DMS79 treated with DMSO at 0.1 percent for 48 hours (cell line): ENCODE measurements at regions not wholly inside any gene's neighbourhood (a gene's known extent, or its start where the extent isn't known, plus 50 kb on each side); places are given as distances from the start of the nearest gene placed in this dataset.
"Not testable (repeated sequence)": the region's sequence is repeated elsewhere in the genome, so short reads cannot be mapped to it uniquely, and the experiment has no call there.

Experiments
- DNase-seq: peaks from one replicate; lab custom pipeline; 2025; lab: John Stamatoyannopoulos, UW

DNA sequence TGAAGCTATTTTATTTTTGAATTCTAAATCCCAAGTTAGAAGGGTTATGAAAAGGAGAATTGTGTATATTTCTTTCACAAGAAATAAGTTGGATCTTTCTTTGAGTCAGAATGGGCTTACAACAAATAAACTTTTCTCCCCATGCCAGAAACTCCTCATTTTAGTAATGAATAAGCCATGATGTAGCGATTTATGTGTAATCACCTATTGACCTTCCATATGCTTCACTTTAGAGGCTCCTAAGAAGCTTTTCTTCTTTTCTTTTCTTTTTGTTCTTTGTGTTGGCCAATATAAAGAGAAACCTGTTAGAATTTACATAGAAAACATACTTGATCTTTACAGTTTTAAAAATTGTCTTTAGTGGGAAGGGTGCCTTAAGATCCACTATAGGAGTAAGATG, 370.2 kb downstream of the UTRN start:
- no peak for DNase-seq

DNA sequence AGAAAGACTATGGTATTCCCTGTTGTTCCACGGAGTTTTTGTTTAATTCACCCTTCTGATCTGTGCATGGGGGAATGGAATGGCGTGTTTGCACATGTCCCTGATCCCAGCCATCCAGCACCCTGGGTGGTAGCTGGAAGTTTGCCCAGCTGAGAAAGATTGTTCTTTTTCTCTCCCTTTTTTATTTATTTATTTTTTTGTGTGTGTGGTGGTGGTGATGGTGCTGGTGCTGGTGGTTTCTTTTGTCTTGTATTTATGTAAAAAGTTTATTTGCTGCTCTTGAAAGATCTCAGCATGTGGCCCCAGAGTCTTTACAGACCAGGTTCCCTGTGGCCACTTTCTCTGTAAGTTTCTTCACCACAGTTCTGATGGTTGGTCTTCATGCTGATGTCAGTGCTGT, 372.6 kb downstream of the UTRN start:
- no peak for DNase-seq

DNA sequence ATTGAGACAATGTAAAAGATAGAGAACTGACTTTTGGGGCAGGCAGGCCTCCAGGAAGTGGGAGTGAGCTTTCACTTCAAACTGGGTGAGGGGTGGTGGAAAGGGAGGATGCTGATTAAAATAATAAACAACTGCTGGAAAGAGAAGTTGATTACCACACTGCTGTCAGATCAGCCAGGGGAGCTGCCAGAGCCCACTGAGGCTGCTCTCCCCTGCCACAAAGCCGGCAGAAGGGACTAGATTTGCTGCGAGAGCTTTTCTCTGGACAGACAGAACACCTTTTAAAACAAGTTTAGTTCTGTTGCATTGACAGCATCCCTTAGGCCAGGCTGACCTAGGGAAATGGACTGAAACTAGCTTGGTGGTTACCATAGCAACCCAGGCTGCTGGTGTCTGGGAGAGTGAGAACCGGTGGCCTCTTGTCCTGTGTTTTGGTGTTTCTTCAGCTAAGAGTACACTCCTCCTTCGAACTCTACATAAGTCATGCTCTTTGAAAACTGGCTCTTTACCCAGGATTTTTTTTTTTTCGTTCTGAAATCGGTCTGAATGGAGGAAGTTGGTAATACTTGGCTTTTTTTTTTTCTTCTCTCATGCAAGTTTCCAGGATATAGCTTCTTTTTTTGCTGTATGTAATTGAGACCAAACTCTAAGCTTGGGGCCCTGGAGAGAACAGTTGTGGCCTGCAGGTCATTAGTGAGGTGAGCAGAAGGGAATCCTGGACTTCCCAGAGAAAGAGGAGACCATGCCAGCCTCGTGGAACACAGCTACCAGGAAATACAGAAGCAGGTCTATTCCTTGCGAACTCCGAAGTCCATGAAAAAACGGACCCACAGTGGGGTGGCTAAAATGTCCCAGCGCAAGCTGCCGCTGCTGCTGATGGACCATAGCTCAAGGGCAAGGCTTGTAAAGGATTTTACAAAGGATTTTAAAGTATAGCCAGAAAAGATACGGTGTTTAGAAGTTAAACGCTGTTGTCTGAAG, 374.4 kb downstream of the UTRN start:
- DNase-seq, result no peak

DNA sequence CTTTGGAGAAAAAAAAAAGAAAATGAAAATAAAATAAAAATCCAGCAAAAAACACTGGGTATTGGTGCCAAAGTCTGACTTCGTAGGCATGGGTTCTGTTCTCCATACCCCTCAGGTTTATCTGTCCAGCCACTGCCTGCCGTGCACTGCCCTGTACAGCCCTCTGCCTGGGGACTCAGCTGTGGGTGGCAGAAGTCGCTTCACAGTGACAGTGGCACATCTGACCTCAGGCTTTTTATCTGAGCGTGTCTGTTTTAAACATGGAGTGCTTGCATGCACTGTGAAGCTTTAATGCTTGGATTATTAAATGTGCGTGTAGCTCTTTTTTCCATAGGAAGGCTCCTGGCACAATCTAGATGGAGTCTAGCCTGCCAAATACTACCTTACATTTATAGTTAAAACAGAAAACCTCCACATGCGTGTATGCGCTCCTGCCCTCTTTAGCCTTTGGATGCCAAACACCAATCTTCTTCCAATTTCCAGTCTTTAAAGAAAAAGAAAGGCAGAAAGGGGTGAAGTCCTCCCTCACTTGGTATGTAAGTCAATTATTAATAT, 375.5 kb downstream of the UTRN start:
- DNase-seq, result no peak

DNA sequence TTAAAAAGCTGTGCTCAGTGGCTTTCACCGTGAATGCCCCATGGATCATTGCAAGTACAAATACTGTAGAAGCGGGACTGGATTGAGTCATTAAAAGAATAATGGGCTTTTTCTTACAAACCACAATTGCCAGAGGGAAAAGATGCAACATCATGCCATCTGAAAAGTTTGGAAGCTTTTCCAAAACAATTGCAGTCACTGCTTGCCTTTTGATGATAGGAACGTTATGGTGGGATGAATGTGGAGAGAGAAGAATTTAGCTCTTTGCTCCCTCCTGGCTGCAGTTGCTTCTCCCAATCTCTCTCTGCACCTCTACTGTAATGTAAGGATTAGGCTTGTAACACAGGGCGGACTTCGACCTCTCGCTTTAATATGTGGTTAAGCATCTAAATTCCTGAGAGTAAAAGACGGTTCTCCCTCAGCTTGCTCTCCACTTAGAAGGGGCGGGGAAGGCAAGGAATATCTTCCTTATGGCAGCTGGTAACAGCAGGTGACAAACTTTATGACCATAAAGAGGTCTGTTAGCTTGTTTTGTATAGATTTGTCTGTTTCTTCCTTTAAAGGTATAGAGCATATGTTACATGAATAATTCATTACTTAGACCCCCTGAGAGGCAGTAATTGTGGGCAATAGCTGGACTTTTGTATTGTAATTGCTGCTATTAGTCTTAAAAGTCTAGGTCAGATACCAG, 376.1 kb downstream of the UTRN start:
- no peak for DNase-seq

DNA sequence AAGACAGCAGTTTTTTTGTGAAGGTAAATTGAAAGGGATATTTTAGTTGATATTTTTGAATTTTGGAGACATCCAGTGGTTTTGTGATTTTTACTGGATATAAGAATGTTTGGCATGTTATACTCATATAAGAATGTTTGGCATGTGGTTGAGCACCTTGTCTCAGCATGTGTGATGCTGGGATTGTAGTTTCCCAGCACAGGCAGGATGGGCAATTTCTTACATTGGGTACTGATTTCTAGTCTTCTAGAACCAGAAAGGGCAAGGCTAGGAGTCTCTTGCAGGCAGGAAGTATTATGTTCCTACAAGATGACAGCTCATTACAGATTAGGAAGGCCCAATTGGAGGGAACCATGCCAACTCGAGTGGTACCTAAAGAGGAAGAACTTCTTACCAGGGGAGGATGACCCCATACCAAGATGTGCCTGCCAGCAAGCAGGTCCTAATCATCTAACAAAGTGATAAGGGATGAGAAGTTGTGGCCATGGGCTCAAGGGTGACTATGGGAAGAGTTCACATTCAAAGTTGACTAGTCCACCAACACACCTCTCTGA, 377.8 kb downstream of the UTRN start:
- no peak for DNase-seq

DNA sequence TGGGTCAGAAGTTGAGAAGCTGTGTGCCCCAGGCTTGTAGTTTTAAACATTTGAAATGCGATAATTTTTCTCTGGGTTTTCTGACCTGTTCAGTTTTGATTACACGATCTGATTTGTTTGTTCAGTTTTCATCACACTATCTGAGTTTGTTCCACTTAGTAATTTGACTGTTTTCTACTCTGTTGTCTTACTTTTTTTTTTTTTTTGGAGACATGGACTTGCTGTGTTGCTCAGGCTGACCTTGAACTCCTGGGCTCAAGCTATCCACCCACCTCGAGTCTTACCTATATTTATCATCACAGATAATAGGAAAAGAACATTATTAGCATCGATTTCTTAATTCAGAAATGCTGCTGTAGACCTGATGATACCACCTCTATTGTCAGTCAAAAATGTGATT, 379.1 kb downstream of the UTRN start:
- DNase-seq, result no peak

DNA sequence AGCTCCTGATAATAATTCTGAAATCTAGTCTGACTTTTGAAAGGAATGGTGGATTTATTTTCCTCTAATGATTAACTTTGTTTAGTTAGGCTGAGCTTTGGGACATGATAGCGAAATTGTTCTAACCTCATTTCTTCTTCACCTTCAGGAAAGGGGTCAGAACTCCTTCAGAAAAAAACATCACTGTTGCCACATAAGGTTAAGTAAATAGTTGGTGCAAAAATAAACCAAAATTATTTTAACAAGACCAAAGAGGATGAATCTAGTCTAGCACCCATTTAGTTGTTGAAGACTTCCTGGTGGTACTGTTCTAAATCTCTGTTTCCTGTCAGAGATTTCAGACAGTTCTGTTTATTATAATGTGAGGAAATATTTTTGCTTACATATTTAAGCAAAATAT, 379.8 kb downstream of the UTRN start:
- no peak for DNase-seq

DNA sequence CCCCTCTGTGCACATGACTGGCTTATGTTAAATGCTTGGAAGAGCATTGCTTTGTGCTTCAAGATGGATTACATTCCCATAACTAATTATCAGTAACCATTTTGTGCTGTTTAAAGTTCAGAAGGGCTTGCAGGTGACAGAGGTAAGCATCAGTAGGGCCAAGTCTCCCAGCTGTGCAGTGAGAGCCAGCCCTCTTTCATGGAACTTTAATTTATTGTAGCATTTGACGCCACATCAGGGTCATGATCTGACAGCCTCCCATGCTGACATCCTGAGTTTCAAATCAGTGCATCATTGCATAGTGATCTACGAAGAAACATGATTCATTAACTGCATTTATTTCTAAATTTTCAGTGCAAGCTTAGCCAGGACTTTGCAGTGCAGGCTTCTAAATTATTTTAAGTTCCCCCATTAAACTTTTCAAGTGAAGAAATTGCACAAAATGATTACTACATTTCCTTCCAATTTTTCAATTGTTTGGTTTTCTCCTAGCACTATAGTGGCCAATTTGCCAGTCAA, 380.9 kb downstream of the UTRN start:
- no peak for DNase-seq

DNA sequence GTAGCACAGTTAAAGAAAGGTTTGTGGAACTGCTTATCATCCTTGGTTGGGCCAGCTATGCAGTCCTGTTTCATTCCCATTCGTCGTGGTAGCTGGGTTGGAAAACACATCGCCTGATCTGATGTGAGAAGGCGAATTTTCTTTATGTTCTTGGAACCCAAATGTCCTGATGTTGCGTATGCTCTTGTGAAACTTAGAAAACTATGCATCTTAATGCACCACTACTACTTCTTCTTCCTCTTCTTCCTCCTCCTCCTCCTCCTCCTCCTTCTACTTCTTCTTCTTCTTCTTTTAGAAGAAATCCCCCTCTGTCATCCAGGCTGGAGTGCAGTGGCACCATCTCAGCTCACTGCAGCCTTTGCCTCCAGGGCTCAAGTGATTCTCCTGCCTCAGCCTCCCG, 381.6 kb downstream of the UTRN start:
- DNase-seq, result no peak

DNA sequence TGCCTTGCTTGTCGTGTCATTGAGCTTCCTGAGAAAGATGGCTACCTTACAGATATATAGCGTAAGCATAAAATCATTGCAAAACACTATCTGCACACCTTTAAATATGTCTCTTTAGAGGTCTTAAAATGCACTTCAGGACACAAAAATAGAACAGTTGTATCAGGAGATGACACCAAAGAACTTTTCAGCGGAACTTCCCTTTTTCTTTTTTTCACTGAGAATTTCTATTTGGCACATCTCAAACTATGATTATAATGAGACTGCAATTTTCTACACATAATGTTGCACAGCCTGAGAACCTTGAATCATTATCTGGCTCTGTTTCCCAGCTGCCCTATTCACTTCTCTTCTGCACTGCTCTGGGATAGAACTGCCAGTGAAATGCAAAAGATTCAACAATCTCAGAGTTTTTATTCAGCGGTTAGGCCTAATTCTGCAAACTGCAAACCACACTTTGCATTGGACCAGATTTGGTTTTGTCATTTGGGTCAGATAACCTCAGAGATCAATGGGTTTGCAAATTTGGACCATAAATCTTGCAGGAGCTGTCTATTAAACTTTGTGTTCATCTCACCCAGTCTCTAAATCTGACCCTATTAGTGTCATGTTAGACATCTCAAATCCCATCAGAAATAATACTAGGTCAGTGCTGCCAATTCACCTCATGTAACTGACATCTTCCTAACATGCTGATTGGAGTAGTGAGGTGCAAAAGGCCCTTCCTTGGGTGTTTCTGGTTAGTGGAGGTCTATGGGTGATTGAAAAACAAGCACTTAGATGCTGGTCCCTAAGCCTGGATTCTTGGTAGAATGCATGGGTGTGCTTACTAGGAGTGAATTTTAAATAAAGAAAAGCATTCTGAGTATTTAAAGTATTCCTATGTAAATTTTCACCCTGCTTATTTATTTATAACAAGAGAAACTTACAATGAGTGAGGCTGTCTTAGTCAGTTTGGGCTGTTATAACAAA, 382.7 kb downstream of the UTRN start:
- DNase-seq, result no peak

DNA sequence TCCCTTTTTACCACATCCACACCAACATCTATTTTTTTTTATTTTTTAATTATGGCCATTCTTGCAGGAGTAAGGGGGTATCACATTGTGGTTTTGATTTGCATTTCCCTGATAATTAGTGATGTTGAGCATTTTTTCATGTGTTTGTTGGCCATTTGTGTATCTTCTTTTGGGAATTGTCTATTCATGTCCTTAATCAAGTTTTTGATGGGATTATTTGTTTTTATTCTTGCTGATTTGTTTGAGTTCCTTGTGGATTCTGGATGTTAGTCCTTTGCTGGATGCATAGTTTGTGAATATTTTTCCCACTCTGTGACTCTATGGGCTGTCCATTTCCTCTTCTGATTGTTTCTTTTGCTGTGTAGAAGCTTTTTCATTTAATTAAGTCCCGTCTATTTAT, 385.1 kb downstream of the UTRN start:
- not testable (repeated sequence) for DNase-seq

DNA sequence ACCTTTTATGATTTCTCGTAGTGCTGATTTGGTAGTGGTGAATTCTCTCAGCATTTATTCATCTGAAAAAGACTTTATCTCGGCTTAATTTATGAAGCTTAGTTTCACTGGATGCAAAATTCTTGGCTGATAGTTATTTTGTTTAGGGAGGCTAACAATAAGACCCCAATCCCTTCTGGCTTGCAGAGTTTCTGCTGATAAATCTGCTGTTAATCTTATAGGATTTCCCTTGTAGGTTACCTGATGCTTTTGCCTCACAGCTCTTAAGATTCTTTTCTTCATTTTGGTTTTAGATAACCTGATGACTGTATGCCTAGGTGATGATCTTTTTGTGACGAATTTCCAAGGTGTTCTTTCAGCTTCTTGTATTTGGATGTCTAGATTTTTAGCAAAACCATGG, 388.7 kb downstream of the UTRN start:
- DNase-seq, result no peak

DNA sequence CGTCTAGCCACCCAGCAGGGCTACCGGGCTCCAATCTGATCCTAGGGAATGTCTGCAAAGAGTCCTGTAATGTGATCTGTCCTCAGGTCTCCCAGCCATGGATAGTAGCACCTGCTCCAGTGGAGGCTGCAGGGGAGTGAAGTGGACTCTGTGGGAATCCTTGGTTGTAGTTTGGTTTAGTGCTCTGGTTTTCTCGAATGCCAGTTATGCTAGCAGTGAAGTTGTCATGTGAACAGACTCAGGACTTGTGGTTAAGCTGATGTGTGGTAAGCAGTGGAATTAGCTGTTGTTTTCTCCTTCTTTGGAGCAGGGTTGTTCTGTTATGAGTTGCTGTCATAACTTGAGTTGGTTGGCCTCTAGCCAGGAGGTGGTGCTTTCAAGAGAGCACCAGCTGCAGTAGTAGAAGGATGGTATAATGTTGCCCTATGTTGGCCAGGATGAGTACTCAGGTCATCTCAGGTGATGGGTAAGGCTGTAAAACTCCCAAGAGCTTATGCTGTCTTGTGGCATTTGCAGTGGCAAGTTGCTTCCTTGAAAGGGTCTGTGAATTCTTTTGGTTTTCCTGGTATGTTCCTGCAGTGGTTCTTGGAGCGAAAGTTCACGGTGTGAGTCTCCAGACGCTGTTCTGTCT, 390.2 kb downstream of the UTRN start:
- no peak for DNase-seq

DNA sequence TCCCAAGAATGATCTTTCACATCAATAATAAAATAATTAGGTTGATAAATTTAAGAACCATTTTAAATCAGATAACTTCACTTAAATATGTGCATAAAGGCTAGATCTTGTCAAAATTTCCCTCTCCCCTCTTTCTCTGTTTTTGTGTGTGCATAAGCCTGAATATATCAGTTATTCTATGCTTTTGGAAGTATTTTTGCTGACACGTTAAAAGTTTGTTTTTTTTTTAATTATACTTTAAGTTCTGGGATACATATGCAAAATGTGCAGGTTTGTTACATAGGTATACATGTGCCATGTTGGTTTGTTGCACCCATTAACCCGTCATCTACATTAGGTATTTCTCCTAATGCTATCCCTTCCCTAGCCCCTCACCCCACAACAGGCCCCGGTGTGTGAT, 391.2 kb downstream of the UTRN start:
- not testable (repeated sequence) for DNase-seq

DNA sequence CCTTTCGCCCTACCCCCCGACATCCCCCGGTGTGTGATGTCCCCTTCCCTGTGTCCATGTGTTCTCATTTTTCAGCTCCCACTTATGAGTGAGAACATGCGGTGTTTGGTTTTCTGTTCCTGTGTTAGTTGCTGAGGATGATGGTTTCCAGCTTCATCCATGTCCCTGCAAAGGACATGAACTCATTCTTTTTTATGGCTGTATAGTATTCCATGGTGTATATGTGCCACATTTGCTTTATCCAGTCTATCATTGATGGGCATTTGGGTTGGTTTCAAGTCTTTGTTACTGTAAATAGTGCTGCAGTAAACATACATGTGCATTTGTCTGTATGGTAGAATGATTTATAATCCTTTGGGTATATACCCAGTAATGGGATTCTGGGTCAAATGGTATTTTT, 392.1 kb downstream of the UTRN start:
- not testable (repeated sequence) for DNase-seq

DNA sequence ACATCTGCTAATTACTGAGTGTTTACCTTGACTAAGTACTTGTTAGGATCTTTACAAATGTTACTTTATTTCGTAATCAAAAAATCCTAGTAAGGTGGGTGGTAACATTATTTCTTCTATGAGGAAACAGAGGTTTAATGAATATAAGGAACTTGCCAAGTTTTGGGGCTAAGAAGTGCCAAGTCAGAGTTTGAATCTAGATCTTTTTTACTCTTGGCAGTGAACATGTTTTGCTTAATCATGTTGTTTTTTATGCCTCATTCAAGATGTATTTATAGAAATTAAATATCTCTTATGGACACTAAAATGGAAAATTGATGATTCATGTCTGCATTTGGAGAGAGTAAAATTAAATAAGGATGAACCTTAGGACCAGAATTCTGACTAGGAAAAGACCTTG, 393.7 kb downstream of the UTRN start:
- no peak for DNase-seq

DNA sequence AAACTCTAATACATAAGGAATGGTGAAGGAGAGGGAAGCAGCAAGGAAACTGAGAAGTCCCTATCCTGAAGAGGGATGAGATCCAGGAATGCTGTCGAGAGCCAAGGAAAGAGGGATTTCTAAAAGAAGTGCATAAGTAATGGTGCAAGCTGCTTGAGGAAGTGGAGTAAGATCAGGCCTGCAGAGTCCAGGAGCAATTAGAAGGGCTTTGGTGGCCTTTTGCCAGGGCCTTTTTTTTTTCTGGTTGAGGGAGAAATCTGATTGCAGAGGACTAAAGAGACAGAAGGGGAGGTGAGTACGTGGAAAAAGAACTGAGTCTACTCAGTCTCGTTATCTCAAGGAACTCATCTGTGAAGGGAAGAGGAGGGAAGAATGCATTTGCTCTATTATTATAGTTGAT, 396.2 kb downstream of the UTRN start:
- DNase-seq, result no peak

DNA sequence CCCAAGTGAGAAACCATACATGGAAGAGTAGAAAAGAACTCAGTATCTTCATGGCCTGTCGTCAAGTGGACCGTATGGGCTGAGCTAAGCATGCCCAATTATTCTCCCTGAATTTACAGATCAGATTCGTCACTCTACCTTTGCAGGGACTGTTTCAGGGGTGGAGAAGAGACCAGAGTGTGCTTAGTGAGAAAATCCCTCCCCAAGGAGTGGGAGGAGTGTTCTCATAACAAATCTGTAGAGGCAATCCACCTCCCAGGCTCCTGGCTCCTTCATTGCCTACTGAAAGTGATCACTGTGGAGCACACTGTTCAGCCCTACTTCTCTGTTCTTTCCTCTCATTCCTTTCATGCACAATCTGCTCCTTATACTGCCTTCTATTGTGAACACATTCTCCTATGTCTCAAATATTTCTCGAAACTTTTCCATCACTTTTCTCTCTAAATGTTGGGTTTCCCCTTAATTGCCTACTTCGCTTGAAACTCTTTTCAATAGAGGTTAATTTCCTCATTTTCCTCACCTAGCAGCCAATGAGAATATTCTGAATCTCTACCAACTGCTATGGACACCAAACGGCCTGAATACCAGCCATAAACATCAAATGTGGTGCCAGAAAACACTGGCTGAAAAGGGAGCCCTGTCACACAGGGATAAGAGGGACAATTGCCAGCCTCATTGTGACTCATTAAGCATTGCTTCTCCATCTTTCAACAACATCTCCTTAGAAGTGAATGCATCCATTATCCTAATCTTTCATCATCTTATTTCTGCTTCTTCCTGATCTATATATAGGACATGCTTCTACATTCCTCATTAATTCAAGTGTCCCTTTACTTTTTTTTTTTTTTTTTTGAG, 398.3 kb downstream of the UTRN start:
- DNase-seq, result no peak

DNA sequence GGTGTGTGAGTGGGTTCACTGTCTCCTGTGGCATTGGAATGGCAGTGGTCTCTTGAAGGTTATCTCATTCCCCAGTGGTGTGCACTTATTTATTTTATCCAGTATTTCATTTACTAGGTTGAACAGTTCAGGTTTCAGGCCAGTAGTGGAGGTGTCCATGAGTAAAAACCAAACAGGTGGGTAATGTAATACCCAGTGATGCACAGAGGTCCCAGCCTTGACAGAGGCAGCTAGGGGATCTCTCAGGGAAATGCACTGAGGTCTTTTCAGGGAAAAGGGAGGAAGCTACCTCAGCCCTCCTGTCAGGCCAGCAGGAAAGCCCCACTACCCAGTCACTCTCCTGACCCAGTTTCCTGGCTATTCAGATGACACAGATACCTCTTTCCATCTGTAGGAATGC, 403.6 kb downstream of the UTRN start:
- no peak for DNase-seq
